ENCODE measurements at regions not wholly inside any gene's neighbourhood (a gene's known extent, or its start where the extent isn't known, plus 50 kb on each side); places are given as distances from the start of the nearest gene placed in this dataset.
A peak's percentile ranks its signal among the peaks of the same experiment; 100 is the strongest.

GRCh38 chr2:223688094-223688835, 86.1 kb upstream of the SCG2 start:
- no peak for DNase-seq (ENCODE audit: low read depth)
- TF ChIP-seq CTCF (IDR thresholded peaks at IDR 0.05; ENCODE audit: control insufficient read depth, extremely low read depth, insufficient read depth): no peak
- no peak overlapping the region for H3K4me3 ChIP-seq (ENCODE audit: low read depth, low read length)

- no peak overlapping the region for H3K4me3 ChIP-seq (ENCODE audit: low read depth, low read length)
- DNase-seq (ENCODE audit: low read depth): no peak
- no peak for TF ChIP-seq CTCF (IDR thresholded peaks at IDR 0.05; ENCODE audit: control insufficient read depth, extremely low read depth, insufficient read depth)
Observed at GRCh38 chr2:223681125-223681524, 79.0 kb upstream of the SCG2 start.

GRCh38 chr2:223674998-223675609, 72.9 kb upstream of the SCG2 start:
- no peak for DNase-seq (ENCODE audit: low read depth)
- peak; percentile 69 for TF ChIP-seq CTCF (IDR thresholded peaks at IDR 0.05; ENCODE audit: control insufficient read depth, extremely low read depth, insufficient read depth)
- no peak overlapping the region for H3K4me3 ChIP-seq (ENCODE audit: low read depth, low read length)

- DNase-seq (ENCODE audit: low read depth): no peak
- TF ChIP-seq CTCF (IDR thresholded peaks at IDR 0.05; ENCODE audit: control insufficient read depth, extremely low read depth, insufficient read depth): no peak
- H3K4me3 ChIP-seq (ENCODE audit: low read depth, low read length): no peak overlapping the region
Observed at GRCh38 chr2:223669453-223670225, 67.5 kb upstream of the SCG2 start.

- no peak for TF ChIP-seq CTCF (IDR thresholded peaks at IDR 0.05; ENCODE audit: control insufficient read depth, extremely low read depth, insufficient read depth)
- no peak for DNase-seq (ENCODE audit: low read depth)
- no peak overlapping the region for H3K4me3 ChIP-seq (ENCODE audit: low read depth, low read length)
Observed at GRCh38 chr2:223668302-223668998, 66.3 kb upstream of the SCG2 start.

GRCh38 chr2:223654384-223654915, 52.3 kb upstream of the SCG2 start:
- no peak for TF ChIP-seq CTCF (IDR thresholded peaks at IDR 0.05; ENCODE audit: control insufficient read depth, extremely low read depth, insufficient read depth)
- no peak for DNase-seq (ENCODE audit: low read depth)
- H3K4me3 ChIP-seq (ENCODE audit: low read depth, low read length): no peak overlapping the region
